HUES48 (cell line): ENCODE measurements at regions not wholly inside any gene's neighbourhood (a gene's known extent, or its start where the extent isn't known, plus 50 kb on each side); places are given as distances from the start of the nearest gene placed in this dataset.
A peak's percentile ranks its signal among the peaks of the same experiment; 100 is the strongest.

Experiments used
- H3K27ac ChIP-seq: one replicate; pipeline ENCODE4 v1.7.0; 2013; ENCODE audit warnings: low read depth, low read length, inconsistent platforms
- H3K27me3 ChIP-seq: 2 replicates; pipeline ENCODE4 v1.6.1; 2013; ENCODE audit warnings: mild to moderate bottlenecking, low read length; ENCODE audit not compliant: control insufficient read depth, insufficient read depth
- H3K36me3 ChIP-seq: 2 replicates; pipeline ENCODE4 v1.6.1; 2013; ENCODE audit warnings: low read length; ENCODE audit not compliant: control insufficient read depth, insufficient read depth
- H3K4me1 ChIP-seq: 2 replicates; pipeline ENCODE4 v1.6.1; 2013; ENCODE audit warnings: mild to moderate bottlenecking, low read length; ENCODE audit not compliant: control insufficient read depth, insufficient read depth
- H3K4me3 ChIP-seq: 2 replicates; pipeline ENCODE4 v1.5.1; 2013; ENCODE audit warnings: mild to moderate bottlenecking, low read depth, low read length
- H3K9ac ChIP-seq: 2 replicates; pipeline ENCODE4 v1.6.1; 2013; ENCODE audit warnings: mild to moderate bottlenecking, low read depth, low read length, moderate library complexity
- H3K9me3 ChIP-seq: 2 replicates; pipeline ENCODE4 v1.6.1; 2013; ENCODE audit warnings: low read length; ENCODE audit not compliant: control insufficient read depth, insufficient read depth

- H3K9me3 ChIP-seq, result no peaks in the 10 kb centered on the region
- no peak overlapping the region for H3K9ac ChIP-seq
- H3K27me3 ChIP-seq, result no peaks in the 10 kb centered on the region
- H3K4me1 ChIP-seq, result peaks cover 29% of the 10 kb centered on the region
- no peak overlapping the region for H3K27ac ChIP-seq
- H3K4me3 ChIP-seq, result no peak overlapping the region
- no peaks in the 10 kb centered on the region for H3K36me3 ChIP-seq
Observed at GRCh38 chr19:30897553-30897952, 451.7 kb downstream of the TSHZ3 start.

- Histone ChIP-seq H3K36me3 (no peaks in the 10 kb centered on the region), H3K4me3 (no peak overlapping the region), H3K9me3 (no peaks in the 10 kb centered on the region), H3K9ac (no peak overlapping the region), H3K27ac (peak overlapping the region; percentile 31), H3K4me1 (peaks cover 29% of the 10 kb centered on the region), H3K27me3 (no peaks in the 10 kb centered on the region)
Observed at GRCh38 chr19:30897034-30897433, 452.2 kb downstream of the TSHZ3 start.

- H3K9ac ChIP-seq, result no peak overlapping the region
- no peak overlapping the region for H3K4me3 ChIP-seq
- peaks cover 29% of the 10 kb centered on the region for H3K4me1 ChIP-seq
- H3K27me3 ChIP-seq, result no peaks in the 10 kb centered on the region
- H3K27ac ChIP-seq, result peak overlapping the region; percentile 78
- H3K36me3 ChIP-seq, result no peaks in the 10 kb centered on the region
- no peaks in the 10 kb centered on the region for H3K9me3 ChIP-seq
Observed at GRCh38 chr19:30896554-30896953, 452.7 kb downstream of the TSHZ3 start.

GRCh38 chr19:30895946-30896345, 453.3 kb downstream of the TSHZ3 start:
- Histone ChIP-seq H3K4me3 (no peak overlapping the region), H3K27me3 (no peaks in the 10 kb centered on the region)

GRCh38 chr19:30891051-30891450, 458.2 kb downstream of the TSHZ3 start:
- Histone ChIP-seq H3K4me3 (no peak overlapping the region), H3K9me3 (no peaks in the 10 kb centered on the region), H3K27me3 (no peaks in the 10 kb centered on the region), H3K36me3 (no peaks in the 10 kb centered on the region), H3K4me1 (peaks cover 11% of the 10 kb centered on the region), H3K9ac (no peak overlapping the region), H3K27ac (no peak overlapping the region)

More at GRCh38 chr19:30895946-30896345, 453.3 kb downstream of the TSHZ3 start:
- Histone ChIP-seq H3K27ac (peak overlapping the region; percentile 78), H3K36me3 (no peaks in the 10 kb centered on the region), H3K9me3 (no peaks in the 10 kb centered on the region), H3K9ac (no peak overlapping the region), H3K4me1 (peaks cover 29% of the 10 kb centered on the region)

- H3K27ac ChIP-seq, result no peak overlapping the region
- H3K9me3 ChIP-seq, result no peaks in the 10 kb centered on the region
- no peak overlapping the region for H3K9ac ChIP-seq
- 0 out of 2 replicates have a peak, but pooled peaks cover under 1% of the 10 kb centered on the region for H3K4me1 ChIP-seq
- no peak overlapping the region for H3K4me3 ChIP-seq
- H3K36me3 ChIP-seq, result no peaks in the 10 kb centered on the region
- no peaks in the 10 kb centered on the region for H3K27me3 ChIP-seq
Observed at GRCh38 chr19:30890033-30890432, 459.2 kb downstream of the TSHZ3 start.

- no peaks in the 10 kb centered on the region for H3K27me3 ChIP-seq
- H3K9ac ChIP-seq, result no peak overlapping the region
- H3K9me3 ChIP-seq, result no peaks in the 10 kb centered on the region
- H3K4me3 ChIP-seq, result no peak overlapping the region
- no peak overlapping the region for H3K27ac ChIP-seq
- H3K36me3 ChIP-seq, result no peaks in the 10 kb centered on the region
- H3K4me1 ChIP-seq, result no peaks in the 10 kb centered on the region
Observed at GRCh38 chr19:30888937-30889336, 460.3 kb downstream of the TSHZ3 start.

- no peaks in the 10 kb centered on the region for H3K4me1 ChIP-seq
- no peaks in the 10 kb centered on the region for H3K27me3 ChIP-seq
- H3K9me3 ChIP-seq, result no peaks in the 10 kb centered on the region
- no peak overlapping the region for H3K4me3 ChIP-seq
- no peaks in the 10 kb centered on the region for H3K36me3 ChIP-seq
- H3K9ac ChIP-seq, result no peak overlapping the region
- no peak overlapping the region for H3K27ac ChIP-seq
Observed at GRCh38 chr19:30887042-30887441, 462.2 kb downstream of the TSHZ3 start.

GRCh38 chr19:30886222-30886621, 463.0 kb downstream of the TSHZ3 start:
- Histone ChIP-seq H3K27ac (no peak overlapping the region), H3K4me3 (no peak overlapping the region), H3K36me3 (no peaks in the 10 kb centered on the region), H3K9me3 (no peaks in the 10 kb centered on the region), H3K9ac (no peak overlapping the region), H3K4me1 (no peaks in the 10 kb centered on the region), H3K27me3 (no peaks in the 10 kb centered on the region)

- no peaks in the 10 kb centered on the region for H3K36me3 ChIP-seq
- H3K27me3 ChIP-seq, result no peaks in the 10 kb centered on the region
- no peaks in the 10 kb centered on the region for H3K4me1 ChIP-seq
- no peak overlapping the region for H3K27ac ChIP-seq
- H3K4me3 ChIP-seq, result no peak overlapping the region
- no peak overlapping the region for H3K9ac ChIP-seq
- H3K9me3 ChIP-seq, result no peaks in the 10 kb centered on the region
Observed at GRCh38 chr19:30884146-30884812, 465.0 kb downstream of the TSHZ3 start.

- Histone ChIP-seq H3K4me3 (no peak overlapping the region), H3K27ac (no peak overlapping the region), H3K9ac (no peak overlapping the region), H3K4me1 (no peaks in the 10 kb centered on the region), H3K27me3 (no peaks in the 10 kb centered on the region), H3K36me3 (no peaks in the 10 kb centered on the region), H3K9me3 (no peaks in the 10 kb centered on the region)
Observed at GRCh38 chr19:30883071-30883470, 466.2 kb downstream of the TSHZ3 start.
